Transverse colon (tissue), 4 donors: ENCODE measurements at regions not wholly inside any gene's neighbourhood (a gene's known extent, or its start where the extent isn't known, plus 50 kb on each side); places are given as distances from the start of the nearest gene placed in this dataset.

Experiments
- DNase-seq: peaks from one replicate; pipeline ENCODE4 v3.0.0-alpha.2; 2019
- H3K27ac ChIP-seq, 4 donors: fragments of 200-600 bp; sonication (generic); 2 replicates each; pipeline ENCODE4 v1.5.1; 2016 to 2018; ENCODE audit warnings: inconsistent platforms in 4 of 4
- H3K27me3 ChIP-seq: fragments of 200-600 bp; sonication (generic); 2 replicates; pipeline ENCODE4 v1.5.1; 2017; ENCODE audit warnings: inconsistent platforms
- H3K36me3 ChIP-seq, 4 donors: fragments of 200-600 bp; sonication (generic); 2 replicates each; pipeline ENCODE4 v1.5.1; 2017 to 2019; ENCODE audit warnings: inconsistent platforms in 4 of 4
- H3K4me1 ChIP-seq, 4 donors: fragments of 200-600 bp; sonication (generic); 2 replicates each; pipeline ENCODE4 v1.5.1; 2017 to 2020; ENCODE audit warnings: inconsistent platforms in 4 of 4
- H3K4me3 ChIP-seq, 4 donors: fragments of 200-600 bp; sonication (generic); 1 replicate in 1 of 4; 2 replicates in 3 of 4; pipeline versions ENCODE4 v1.5.1 to v1.6.1; 2017 to 2019; ENCODE audit warnings: inconsistent platforms in 4 of 4
- H3K9me3 ChIP-seq, 2 donors: fragments of 200-600 bp; sonication (generic); 2 replicates each; pipeline ENCODE4 v1.5.1; 2017 to 2019; ENCODE audit warnings: inconsistent platforms in 2 of 2
- CTCF ChIP-seq, 5 experiments: fragments of 200-600 bp in 3 of 5; fragments of 450-650 bp in 2 of 5; sonication (generic) in 3 of 5; IDR thresholded peaks; 1 replicate in 2 of 5; 2 replicates in 3 of 5; pipeline ENCODE4 v1.5.1; 2016 to 2017; ENCODE audit warnings: antibody characterized with exemption in 5 of 5, inconsistent platforms in 3 of 5, mild to moderate bottlenecking in 2 of 5, moderate library complexity in 1 of 5
- EP300 ChIP-seq: sonication (generic); formaldehyde crosslinking; IDR thresholded peaks from one replicate; pipeline ENCODE4 v1.6.1; 2017; ENCODE audit warnings: antibody characterized with exemption, low read depth
- POLR2A ChIP-seq: fragments of 450-650 bp; IDR thresholded peaks from one replicate; pipeline ENCODE4 v1.6.1; 2016; ENCODE audit warnings: antibody characterized with exemption, mild to moderate bottlenecking, moderate library complexity
- POLR2AphosphoS5 ChIP-seq, 3 donors: sonication (generic); formaldehyde crosslinking; IDR thresholded peaks; one replicate each; pipeline ENCODE4 v1.6.1; 2016; ENCODE audit warnings: antibody characterized with exemption in 3 of 3
- WGBS, 2 donors: methylation state at CpG; one replicate each; pipeline ENCODE4 v1.1.5; 2018; ENCODE audit warnings: low coverage in 1 of 2; 5-methylcytosine and 5-hydroxymethylcytosine counted together
- in situ Hi-C, 4 donors: fragments of 200-750 bp; cut with MboI; loops; one replicate each; pipeline versions ENCODE4 v1.15.0 to v1.15.1; 2017; ENCODE audit warnings: low sequenced_read_pairs in 3 of 4, low pct_ligation_motif_present in 1 of 4, low pct_unique_long_range_greater_than_20kb in 1 of 4
- intact Hi-C: fragments of 100-400 bp; cut with DNase I; formaldehyde crosslinking; loops from one replicate; pipeline ENCODE4 v1.15.1; 2023; ENCODE audit warnings: low total_unique reads

DNA sequence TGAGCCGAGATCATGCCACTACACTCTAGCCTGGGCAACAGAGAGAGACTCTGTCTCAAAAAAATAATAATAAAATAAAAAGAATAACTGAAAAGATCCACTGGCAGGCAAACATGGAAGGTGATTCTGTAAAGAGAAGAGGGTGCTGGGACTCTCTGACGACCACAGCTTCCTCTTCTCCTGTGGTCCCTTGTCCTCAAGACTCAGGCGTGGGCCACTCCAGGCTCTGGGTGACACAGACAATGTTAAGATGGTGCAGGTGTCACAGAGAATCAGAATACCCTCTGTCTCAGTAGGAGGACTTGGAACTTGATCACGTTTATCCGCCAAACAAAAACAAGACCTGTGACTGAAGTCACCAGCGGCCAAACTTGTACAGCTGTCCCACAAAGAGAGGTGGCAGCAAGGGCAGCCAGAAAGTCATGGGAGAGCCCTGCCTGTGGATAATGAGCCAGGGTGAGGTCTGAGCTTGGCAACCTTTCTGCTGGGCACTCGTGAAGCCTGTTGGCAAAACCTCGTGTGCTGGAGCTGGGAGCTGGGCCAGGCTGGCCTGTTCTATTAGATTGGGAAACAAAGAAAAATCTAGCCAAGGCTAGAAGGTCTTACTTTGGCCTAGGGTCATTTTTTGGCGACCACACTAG lies 76.4 kb upstream of the ITGA6 start:
- Histone ChIP-seq H3K27ac (no peak overlapping the region), H3K27me3 (no peaks in the 10 kb centered on the region), H3K4me1 (peaks cover 0 to 3% (median 0%) of the 10 kb centered on the region in 4 donors), H3K36me3 (no peaks in the 10 kb centered on the region), H3K4me3 (no peak overlapping the region), H3K9me3 (peaks cover 0 to 6% of the 10 kb centered on the region in 2 donors)
- TF ChIP-seq EP300 (no peak), POLR2AphosphoS5 (IDR thresholded peaks at IDR 0.05) (no peak), POLR2A (no peak), CTCF (IDR thresholded peaks at IDR 0.05) (no peak)
- in situ Hi-C loops: no loop called here
- intact Hi-C loops: no loop called here
- 74% methylated on average over 3 to 9 of the region's 9 CpGs for WGBS, 2 donors
- no peak for DNase-seq

- no peaks in the 10 kb centered on the region for H3K36me3 ChIP-seq
- peaks cover 0 to 6% of the 10 kb centered on the region in 2 donors for H3K9me3 ChIP-seq
- peaks cover 0 to 3% (median 0%) of the 10 kb centered on the region in 4 donors for H3K4me1 ChIP-seq
- no peak overlapping the region for H3K27ac ChIP-seq
- intact Hi-C loops: no loop called here
- in situ Hi-C loops: no loop called here
- DNase-seq: no peak
- no peaks in the 10 kb centered on the region for H3K27me3 ChIP-seq
- H3K4me3 ChIP-seq: no peak overlapping the region
- no peak for TF ChIP-seq POLR2A
- TF ChIP-seq POLR2AphosphoS5 (IDR thresholded peaks at IDR 0.05): no peak
- no peak for TF ChIP-seq EP300
- no peak for TF ChIP-seq CTCF (IDR thresholded peaks at IDR 0.05)
- WGBS, 2 donors: 90 to 94% methylated on average over 3 to 4 of the region's 4 CpGs
Measured at GRCh38 chr2:172351586-172351985, 75.8 kb upstream of the ITGA6 start.

DNA sequence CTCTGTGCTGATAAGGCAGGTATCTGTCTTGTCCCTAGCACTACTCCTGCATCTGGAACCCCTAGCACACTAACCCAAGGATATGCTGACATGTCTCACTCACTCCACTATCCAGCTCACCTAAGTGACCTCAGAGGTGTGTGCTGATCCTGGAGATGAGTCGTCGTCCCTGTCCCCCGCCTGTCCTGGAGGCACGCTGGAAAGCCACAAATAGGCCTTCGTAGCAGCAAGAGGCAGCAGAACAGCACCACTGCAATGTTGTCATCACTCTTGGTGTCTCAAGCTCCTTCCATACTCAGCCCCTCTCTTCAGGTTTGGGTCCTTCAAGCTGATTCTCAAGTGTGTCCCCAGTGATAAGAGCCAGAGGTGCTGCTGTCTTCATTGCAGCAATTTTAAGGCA lies 73.0 kb upstream of the ITGA6 start:
- 81% methylated on average over 5 of the region's 5 CpGs; no CpG with 5 or more reads in 1 of the 2 donors for WGBS, 2 donors
- in situ Hi-C loops: no loop called here
- H3K27ac ChIP-seq: no peak overlapping the region
- peaks cover 0 to 5% (median 2%) of the 10 kb centered on the region in 4 donors for H3K4me1 ChIP-seq
- H3K4me3 ChIP-seq: no peak overlapping the region
- DNase-seq: no peak
- H3K36me3 ChIP-seq: no peaks in the 10 kb centered on the region
- intact Hi-C loops: no loop called here
- H3K27me3 ChIP-seq: no peaks in the 10 kb centered on the region
- H3K9me3 ChIP-seq: no peaks in the 10 kb centered on the region
- TF ChIP-seq CTCF (IDR thresholded peaks at IDR 0.05) (no peak), POLR2AphosphoS5 (IDR thresholded peaks at IDR 0.05) (no peak), POLR2A (no peak)

- Histone ChIP-seq H3K27me3 (no peaks in the 10 kb centered on the region), H3K4me1 (peaks cover 0 to 9% (median 4%) of the 10 kb centered on the region in 4 donors), H3K4me3 (no peak overlapping the region), H3K36me3 (no peaks in the 10 kb centered on the region), H3K27ac (no peak overlapping the region), H3K9me3 (no peaks in the 10 kb centered on the region)
- 79 to 83% methylated on average over 1 to 3 of the region's 3 CpGs for WGBS, 2 donors
- in situ Hi-C loops: no loop called here
- TF ChIP-seq POLR2AphosphoS5 (IDR thresholded peaks at IDR 0.05) (no peak), EP300 (no peak), POLR2A (no peak)
- intact Hi-C loops: no loop called here
- DNase-seq: no peak
Measured at GRCh38 chr2:172357442-172357841, 69.9 kb upstream of the ITGA6 start.
